Small intestine (tissue), 7 donors: ENCODE measurements at regions not wholly inside any gene's neighbourhood (a gene's known extent, or its start where the extent isn't known, plus 50 kb on each side); places are given as distances from the start of the nearest gene placed in this dataset.

ENCODE experiments used
- DNase-seq, 2 donors: peaks; one replicate each; pipeline versions ENCODE4 v3.0.0 to v3.0.0-alpha.2; 2013
- FAIRE-seq: peaks from 2 replicates; lab custom pipeline; 2012; peaks lifted over from hg19 to GRCh38; lab: Jason Lieb, UNC
- H3K27ac ChIP-seq, 3 donors: one replicate each; pipeline ENCODE4 v1.5.1; 2013; ENCODE audit warnings: low read length in 2 of 3, mild to moderate bottlenecking in 2 of 3, control low read depth in 1 of 3, inconsistent platforms in 1 of 3, low read depth in 1 of 3, moderate library complexity in 1 of 3
- H3K27me3 ChIP-seq, 3 donors: one replicate each; pipeline ENCODE4 v1.6.1; 2013; ENCODE audit warnings: low read length in 3 of 3, inconsistent platforms in 1 of 3; ENCODE audit not compliant: control insufficient read depth in 3 of 3, insufficient read depth in 3 of 3
- H3K36me3 ChIP-seq, 3 donors: one replicate each; pipeline ENCODE4 v1.6.1; 2013; ENCODE audit warnings: low read length in 3 of 3, inconsistent platforms in 1 of 3, low read depth in 1 of 3, mild to moderate bottlenecking in 1 of 3, moderate library complexity in 1 of 3; ENCODE audit not compliant: control insufficient read depth in 3 of 3, insufficient read depth in 2 of 3
- H3K4me1 ChIP-seq, 3 donors: one replicate each; pipeline ENCODE4 v1.6.1; 2013; ENCODE audit warnings: low read length in 2 of 3, inconsistent platforms in 1 of 3, low read depth in 1 of 3, mild to moderate bottlenecking in 1 of 3, moderate library complexity in 1 of 3; ENCODE audit not compliant: control insufficient read depth in 3 of 3, insufficient read depth in 2 of 3
- H3K4me3 ChIP-seq, 3 donors: one replicate each; pipeline ENCODE4 v1.5.1; 2013; ENCODE audit warnings: low read length in 3 of 3, control low read depth in 1 of 3, inconsistent platforms in 1 of 3, low read depth in 1 of 3, mild to moderate bottlenecking in 1 of 3, moderate library complexity in 1 of 3
- H3K9me3 ChIP-seq, 2 donors: one replicate each; pipeline ENCODE4 v1.6.1; 2013; ENCODE audit warnings: low read depth in 1 of 2, low read length in 1 of 2; ENCODE audit not compliant: control insufficient read depth in 2 of 2, insufficient read depth in 1 of 2
- WGBS, 3 donors: extraction: QIAGEN DNeasy Blood & Tissue Kit; methylation state at CpG; one replicate each; pipeline ENCODE4 v1.1.7; 2013; 5-methylcytosine and 5-hydroxymethylcytosine counted together
- donor health status: healthy with polysubstance abuse.
- donor health status: control.
- donor health status: control.
- donor health status: Bipolar disorder and iron deficiency.
- donor health status: healthy.

DNA sequence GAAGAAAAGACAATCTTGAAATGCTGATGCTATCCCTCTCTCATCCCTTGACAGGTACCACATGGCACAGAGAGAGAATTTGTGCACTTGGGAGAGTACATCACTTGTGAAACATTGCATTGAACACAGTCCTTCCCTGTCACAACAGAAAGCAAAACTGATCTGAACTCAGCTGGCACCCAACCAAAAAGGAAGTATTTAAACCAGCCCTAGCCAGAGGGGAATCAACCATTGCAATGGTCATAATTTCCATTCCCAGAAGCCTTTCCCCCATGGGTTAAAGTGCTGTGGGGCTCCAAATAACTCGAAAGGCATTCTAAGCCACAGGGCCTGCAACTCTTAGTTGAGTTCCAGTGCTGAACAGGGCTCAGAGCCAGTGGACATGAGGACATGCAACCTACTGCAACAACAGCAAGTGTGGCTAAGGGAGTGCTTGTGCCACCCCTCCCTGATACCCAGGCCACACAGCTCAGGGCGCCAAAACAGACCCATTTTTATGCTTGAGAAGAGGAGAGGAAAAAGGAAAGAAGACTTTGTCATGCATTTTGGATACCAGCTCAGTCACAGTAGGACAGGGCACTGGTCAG lies 530.8 kb upstream of the BCHE start:
- no peaks in the 10 kb centered on the region for H3K27me3 ChIP-seq
- FAIRE-seq (no peak), DNase-seq (peak; percentile 2 to 45)
- no peaks in the 10 kb centered on the region for H3K4me1 ChIP-seq
- H3K9me3 ChIP-seq: peaks cover 0 to 4% of the 10 kb centered on the region in 2 donors
- 33 to 43% (median 34%) methylated on average over 2 of the region's 2 CpGs for WGBS, 3 donors
- H3K4me3 ChIP-seq: no peak overlapping the region
- H3K27ac ChIP-seq: no peak overlapping the region
- H3K36me3 ChIP-seq: no peaks in the 10 kb centered on the region

DNA sequence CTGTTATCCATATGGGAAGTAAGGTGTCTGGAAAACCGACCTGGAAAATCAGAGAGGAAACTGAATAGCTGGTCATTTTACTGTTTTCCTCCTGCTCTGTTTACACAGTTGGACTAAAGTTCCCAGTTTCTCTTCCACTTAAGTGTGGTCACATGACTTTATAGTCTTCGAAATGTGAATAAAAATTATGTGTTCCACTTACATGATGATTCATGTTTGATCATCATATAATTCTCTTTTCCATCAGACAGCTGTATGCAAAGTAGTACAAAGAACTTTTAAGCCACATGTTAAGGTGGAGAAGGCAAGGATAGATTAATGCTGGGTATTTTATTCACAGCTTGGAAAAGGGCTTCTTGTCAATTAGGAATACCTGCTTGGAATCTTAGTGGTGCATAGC lies 525.5 kb upstream of the BCHE start:
- FAIRE-seq: no peak
- WGBS, 3 donors: 13 to 45% (median 17%) methylated on average over 2 of the region's 2 CpGs
- DNase-seq: peak in 1 of 2 donors; percentile 5
- H3K9me3 ChIP-seq: no peaks in the 10 kb centered on the region
- no peak overlapping the region for H3K4me3 ChIP-seq
- H3K27ac ChIP-seq: no peak overlapping the region
- H3K4me1 ChIP-seq: no peaks in the 10 kb centered on the region
- no peaks in the 10 kb centered on the region for H3K36me3 ChIP-seq
- no peaks in the 10 kb centered on the region for H3K27me3 ChIP-seq

DNA sequence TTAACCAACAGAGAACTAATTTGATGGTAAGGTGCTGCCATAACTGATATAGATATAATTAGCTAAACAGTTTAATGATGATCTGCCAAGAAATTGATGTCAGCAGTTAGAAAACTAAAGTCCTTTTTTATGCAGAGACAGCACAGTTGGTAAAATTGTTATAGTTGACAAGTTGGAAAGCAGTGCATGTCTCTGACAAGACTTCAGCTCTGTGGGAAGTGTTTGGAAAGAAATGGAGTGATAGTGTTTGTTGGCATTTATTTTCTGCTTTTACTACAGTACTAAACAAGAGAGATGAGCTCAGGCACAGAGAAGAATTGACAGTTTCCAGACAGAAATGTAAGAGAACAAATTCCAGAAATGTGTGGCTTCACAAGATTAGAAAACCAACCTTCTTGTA lies 523.5 kb upstream of the BCHE start:
- Histone ChIP-seq H3K27me3 (no peaks in the 10 kb centered on the region), H3K4me1 (no peaks in the 10 kb centered on the region), H3K4me3 (no peak overlapping the region), H3K36me3 (no peaks in the 10 kb centered on the region), H3K27ac (no peak overlapping the region), H3K9me3 (no peaks in the 10 kb centered on the region)
- DNase-seq (no peak), FAIRE-seq (no peak)

DNA sequence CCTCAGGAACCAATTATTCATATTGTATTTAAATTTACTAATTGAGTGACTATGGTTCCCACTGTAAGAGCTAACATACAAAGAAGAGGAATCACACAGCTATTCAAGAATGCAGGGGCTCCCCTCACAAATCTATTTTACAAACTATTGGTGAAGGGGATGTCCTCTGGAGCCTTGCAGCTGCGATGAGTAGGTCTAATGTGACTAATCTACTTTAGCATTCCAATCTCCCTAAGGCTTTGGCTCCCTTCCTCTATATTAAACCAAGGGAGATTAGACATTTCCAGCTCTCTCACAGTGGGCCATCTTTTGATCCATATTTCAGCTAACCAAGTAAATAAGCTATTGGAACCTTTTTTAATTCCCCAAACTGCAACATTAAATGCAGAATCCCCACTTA lies 514.2 kb upstream of the BCHE start:
- WGBS, 3 donors: 39 to 61% (median 58%) methylated on average over 1 of the region's 1 CpG
- Histone ChIP-seq H3K4me1 (no peaks in the 10 kb centered on the region), H3K4me3 (no peak overlapping the region), H3K36me3 (no peaks in the 10 kb centered on the region), H3K27ac (no peak overlapping the region), H3K27me3 (no peaks in the 10 kb centered on the region), H3K9me3 (peaks cover 0 to 15% of the 10 kb centered on the region in 2 donors)
- no peak for DNase-seq
- FAIRE-seq: no peak

GRCh38 chr3:166340604-166341266 lies 503.5 kb upstream of the BCHE start:
- no peak overlapping the region for H3K27ac ChIP-seq
- H3K9me3 ChIP-seq: no peaks in the 10 kb centered on the region
- H3K36me3 ChIP-seq: no peaks in the 10 kb centered on the region
- H3K4me3 ChIP-seq: no peak overlapping the region
- no peaks in the 10 kb centered on the region for H3K4me1 ChIP-seq
- FAIRE-seq (no peak), DNase-seq (no peak)
- H3K27me3 ChIP-seq: no peaks in the 10 kb centered on the region

DNA sequence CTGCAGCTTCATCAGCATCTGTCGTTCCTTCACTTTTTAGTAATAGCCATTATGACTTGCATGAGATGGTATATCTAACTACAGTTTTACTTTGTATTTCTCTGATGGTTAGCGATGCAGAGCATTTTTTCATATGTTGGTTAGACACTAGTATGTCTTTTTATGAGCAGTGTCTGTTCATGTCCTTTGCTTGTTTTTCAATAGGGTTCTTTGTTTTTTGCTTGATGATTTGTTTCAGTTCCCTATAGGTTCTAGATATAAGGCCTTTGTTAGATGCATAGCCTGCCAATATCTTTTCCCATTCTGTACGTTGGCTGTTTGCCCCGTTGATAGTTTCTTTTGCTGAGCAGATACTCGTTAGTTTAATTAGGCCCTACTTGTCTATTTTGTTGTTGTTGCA lies 487.2 kb upstream of the BCHE start:
- DNase-seq: no peak
- WGBS, 3 donors: 85 to 86% (median 85%) methylated on average over 5 of the region's 5 CpGs
- Histone ChIP-seq H3K4me1 (no peaks in the 10 kb centered on the region), H3K4me3 (no peak overlapping the region), H3K27ac (no peak overlapping the region), H3K9me3 (no peaks in the 10 kb centered on the region), H3K27me3 (no peaks in the 10 kb centered on the region), H3K36me3 (no peaks in the 10 kb centered on the region)
- no peak for FAIRE-seq

GRCh38 chr3:166322391-166322790 lies 485.2 kb upstream of the BCHE start:
- Histone ChIP-seq H3K27ac (no peak overlapping the region), H3K9me3 (no peaks in the 10 kb centered on the region), H3K4me1 (no peaks in the 10 kb centered on the region), H3K4me3 (no peak overlapping the region), H3K36me3 (no peaks in the 10 kb centered on the region), H3K27me3 (no peaks in the 10 kb centered on the region)
- WGBS, 3 donors: 15 to 55% (median 43%) methylated on average over 1 of the region's 1 CpG
- FAIRE-seq (no peak), DNase-seq (peak in 1 of 2 donors; percentile 19)

GRCh38 chr3:166307756-166308350 lies 470.6 kb upstream of the BCHE start:
- 63 to 71% (median 66%) methylated on average over 3 of the region's 3 CpGs for WGBS, 3 donors
- DNase-seq: no peak
- no peak overlapping the region for H3K4me3 ChIP-seq
- no peak overlapping the region for H3K27ac ChIP-seq
- no peaks in the 10 kb centered on the region for H3K27me3 ChIP-seq
- H3K36me3 ChIP-seq: no peaks in the 10 kb centered on the region
- no peak for FAIRE-seq
- no peaks in the 10 kb centered on the region for H3K4me1 ChIP-seq
- H3K9me3 ChIP-seq: no peaks in the 10 kb centered on the region
